ENCODE measurements at regions not wholly inside any gene's neighbourhood (a gene's known extent, or its start where the extent isn't known, plus 50 kb on each side); places are given as distances from the start of the nearest gene placed in this dataset.

DNA sequence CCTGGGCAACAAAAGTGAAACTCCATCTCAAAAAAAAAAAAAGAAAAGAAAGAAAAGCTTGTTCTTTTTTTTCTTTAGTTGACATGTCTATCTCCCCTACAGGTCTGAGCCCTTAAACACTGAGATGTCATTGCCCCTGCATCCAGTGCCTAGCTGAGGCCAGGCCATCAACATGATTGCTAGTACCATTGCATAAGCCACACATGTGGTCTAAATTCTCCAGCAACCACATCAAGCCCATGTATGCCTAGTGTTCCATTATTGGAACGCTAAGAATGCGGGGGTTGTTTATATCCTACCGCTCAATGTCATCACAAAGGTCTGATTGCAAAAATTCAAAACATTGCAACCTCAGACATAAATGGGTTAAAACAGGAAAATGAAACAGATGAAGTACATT, 62.7 kb downstream of the NPTX2 start:
- TF ChIP-seq, protein P1, sequence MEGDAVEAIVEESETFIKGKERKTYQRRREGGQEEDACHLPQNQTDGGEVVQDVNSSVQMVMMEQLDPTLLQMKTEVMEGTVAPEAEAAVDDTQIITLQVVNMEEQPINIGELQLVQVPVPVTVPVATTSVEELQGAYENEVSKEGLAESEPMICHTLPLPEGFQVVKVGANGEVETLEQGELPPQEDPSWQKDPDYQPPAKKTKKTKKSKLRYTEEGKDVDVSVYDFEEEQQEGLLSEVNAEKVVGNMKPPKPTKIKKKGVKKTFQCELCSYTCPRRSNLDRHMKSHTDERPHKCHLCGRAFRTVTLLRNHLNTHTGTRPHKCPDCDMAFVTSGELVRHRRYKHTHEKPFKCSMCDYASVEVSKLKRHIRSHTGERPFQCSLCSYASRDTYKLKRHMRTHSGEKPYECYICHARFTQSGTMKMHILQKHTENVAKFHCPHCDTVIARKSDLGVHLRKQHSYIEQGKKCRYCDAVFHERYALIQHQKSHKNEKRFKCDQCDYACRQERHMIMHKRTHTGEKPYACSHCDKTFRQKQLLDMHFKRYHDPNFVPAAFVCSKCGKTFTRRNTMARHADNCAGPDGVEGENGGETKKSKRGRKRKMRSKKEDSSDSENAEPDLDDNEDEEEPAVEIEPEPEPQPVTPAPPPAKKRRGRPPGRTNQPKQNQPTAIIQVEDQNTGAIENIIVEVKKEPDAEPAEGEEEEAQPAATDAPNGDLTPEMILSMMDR (IDR thresholded peaks at IDR 0.05): no peak
- Histone ChIP-seq H3K4me3 (no peak overlapping the region), H3K27ac (no peak overlapping the region)
- no peak for DNase-seq (ENCODE audit: low spot score)

GRCh38 chr7:98681511-98681910, 64.4 kb downstream of the NPTX2 start:
- DNase-seq (ENCODE audit: low spot score): no peak

GRCh38 chr7:98681951-98682350, 64.9 kb downstream of the NPTX2 start:
- no peak for DNase-seq (ENCODE audit: low spot score)
- Histone ChIP-seq H3K4me3 (no peak overlapping the region), H3K27ac (no peak overlapping the region)
- TF ChIP-seq, protein P1 (IDR thresholded peaks at IDR 0.05): no peak

More at GRCh38 chr7:98681511-98681910, 64.4 kb downstream of the NPTX2 start:
- TF ChIP-seq, protein P1 (IDR thresholded peaks at IDR 0.05): no peak
- Histone ChIP-seq H3K27ac (no peak overlapping the region), H3K4me3 (no peak overlapping the region)

DNA sequence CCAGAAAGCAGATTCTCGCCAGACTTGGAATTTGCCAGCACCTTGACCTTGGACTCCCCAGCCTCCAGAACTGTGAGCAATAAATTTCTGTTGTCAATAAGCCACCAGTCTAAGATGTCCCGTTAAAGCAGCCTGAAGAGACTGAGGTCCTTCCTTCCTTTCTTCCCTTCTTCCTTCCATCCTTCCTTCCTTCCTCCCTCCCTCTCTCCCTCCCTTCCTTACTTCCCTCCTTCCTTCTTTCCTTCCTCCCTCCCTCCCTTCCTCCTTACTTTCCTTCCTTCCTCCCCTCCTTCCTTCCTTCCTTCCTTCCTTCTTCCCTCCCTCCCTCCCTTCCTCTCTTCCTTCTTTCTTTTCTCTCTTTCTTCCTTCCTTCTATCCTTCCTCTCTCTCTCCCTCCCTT, 66.4 kb downstream of the NPTX2 start:
- H3K27ac ChIP-seq: no peak overlapping the region
- TF ChIP-seq, protein P1 (IDR thresholded peaks at IDR 0.05): no peak

DNA sequence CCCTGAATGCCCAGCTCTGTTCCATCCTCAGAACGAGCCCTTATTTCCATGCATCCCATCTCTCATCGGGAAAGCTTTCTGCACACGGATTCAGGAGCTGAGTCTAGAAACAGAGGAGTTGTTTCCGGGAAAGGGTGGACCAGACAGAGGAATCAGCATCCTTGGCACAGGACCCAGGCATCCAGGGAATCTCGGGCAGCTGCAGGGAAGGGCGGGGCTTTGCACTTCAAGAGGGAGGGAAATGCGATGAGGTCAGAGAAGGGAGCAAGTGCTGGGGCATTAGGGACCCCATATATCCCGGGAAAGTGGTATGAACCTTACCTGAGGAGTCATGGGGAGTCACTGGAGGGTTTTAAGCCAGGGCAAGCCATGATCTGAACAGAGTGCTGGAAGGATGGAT, 68.5 kb downstream of the NPTX2 start:
- no peak for DNase-seq (ENCODE audit: low spot score)
- no peak overlapping the region for H3K4me3 ChIP-seq
- no peak overlapping the region for H3K27ac ChIP-seq
- TF ChIP-seq, protein P1 (IDR thresholded peaks at IDR 0.05): no peak

More for the DNA sequence above, 66.4 kb downstream of the NPTX2 start:
- no peak overlapping the region for H3K4me3 ChIP-seq
- DNase-seq (ENCODE audit: low spot score): no peak

GRCh38 chr7:98686466-98687080, 69.5 kb downstream of the NPTX2 start:
- Histone ChIP-seq H3K27ac (no peak overlapping the region), H3K4me3 (no peak overlapping the region)
- TF ChIP-seq, protein P1 (IDR thresholded peaks at IDR 0.05): no peak
- DNase-seq (ENCODE audit: low spot score): no peak

- no peak for DNase-seq (ENCODE audit: low spot score)
- TF ChIP-seq, protein P1 (IDR thresholded peaks at IDR 0.05): no peak
- no peak overlapping the region for H3K4me3 ChIP-seq
- H3K27ac ChIP-seq: no peak overlapping the region
These were observed 70.1 kb downstream of the NPTX2 start for GRCh38 chr7:98687111-98687751.
